ENCODE measurements at regions not wholly inside any gene's neighbourhood (a gene's known extent, or its start where the extent isn't known, plus 50 kb on each side); places are given as distances from the start of the nearest gene placed in this dataset.

GRCh38 chr2:221662689-221663391, 90.7 kb upstream of the EPHA4 start:
- no peak overlapping the region for H3K9ac ChIP-seq (ENCODE audit: low read length)
- no peak for TF ChIP-seq EZH2phosphoT487 (IDR thresholded peaks at IDR 0.05; ENCODE audit: low read depth)
- no peak for TF ChIP-seq CTCF (IDR thresholded peaks at IDR 0.05; ENCODE audit: low read depth, low read length)
- no peak overlapping the region for H3K27ac ChIP-seq (ENCODE audit: low read length)
- H3K4me1 ChIP-seq (ENCODE audit: low read length) = no peaks in the 10 kb centered on the region
- no peaks in the 10 kb centered on the region for H4K20me1 ChIP-seq (ENCODE audit: insufficient read depth, low read length)
- no peak overlapping the region for H2AFZ ChIP-seq (ENCODE audit: low read depth, low read length)
- H3K27me3 ChIP-seq (ENCODE audit: low read depth, low read length) = no peaks in the 10 kb centered on the region
- no peak overlapping the region for H3K4me2 ChIP-seq (ENCODE audit: low read length)
- H3K9me3 ChIP-seq (ENCODE audit: insufficient read depth, low read length) = no peaks in the 10 kb centered on the region
- no peaks in the 10 kb centered on the region for H3K79me2 ChIP-seq (ENCODE audit: low read length)
- no peaks in the 10 kb centered on the region for H3K36me3 ChIP-seq (replicated peaks; ENCODE audit: low read depth, low read length)
- H3K4me3 ChIP-seq (ENCODE audit: low read length) = no peak overlapping the region

GRCh38 chr2:221657806-221658205, 85.7 kb upstream of the EPHA4 start:
- Histone ChIP-seq H3K4me3 (ENCODE audit: low read length) (no peak overlapping the region), H3K4me2 (ENCODE audit: low read length) (no peak overlapping the region)

GRCh38 chr2:221655300-221655699, 83.2 kb upstream of the EPHA4 start:
- no peaks in the 10 kb centered on the region for H3K36me3 ChIP-seq (replicated peaks; ENCODE audit: low read depth, low read length)

More at GRCh38 chr2:221657806-221658205, 85.7 kb upstream of the EPHA4 start:
- Histone ChIP-seq H3K9me3 (ENCODE audit: insufficient read depth, low read length) (no peaks in the 10 kb centered on the region), H3K36me3 (replicated peaks; ENCODE audit: low read depth, low read length) (no peaks in the 10 kb centered on the region), H3K9ac (ENCODE audit: low read length) (no peak overlapping the region), H3K27ac (ENCODE audit: low read length) (no peak overlapping the region), H3K27me3 (ENCODE audit: low read depth, low read length) (no peaks in the 10 kb centered on the region), H3K4me1 (ENCODE audit: low read length) (no peaks in the 10 kb centered on the region), H4K20me1 (ENCODE audit: insufficient read depth, low read length) (no peaks in the 10 kb centered on the region), H3K79me2 (ENCODE audit: low read length) (no peaks in the 10 kb centered on the region), H2AFZ (ENCODE audit: low read depth, low read length) (no peak overlapping the region)
- TF ChIP-seq EZH2phosphoT487 (IDR thresholded peaks at IDR 0.05; ENCODE audit: low read depth) (no peak), CTCF (IDR thresholded peaks at IDR 0.05; ENCODE audit: low read depth, low read length) (no peak)

GRCh38 chr2:221653182-221653581, 81.1 kb upstream of the EPHA4 start:
- Histone ChIP-seq H3K27me3 (ENCODE audit: low read depth, low read length) (no peaks in the 10 kb centered on the region), H3K79me2 (ENCODE audit: low read length) (no peaks in the 10 kb centered on the region), H3K36me3 (replicated peaks; ENCODE audit: low read depth, low read length) (no peaks in the 10 kb centered on the region), H3K9ac (ENCODE audit: low read length) (no peak overlapping the region), H3K9me3 (ENCODE audit: insufficient read depth, low read length) (no peaks in the 10 kb centered on the region), H4K20me1 (ENCODE audit: insufficient read depth, low read length) (no peaks in the 10 kb centered on the region), H3K4me2 (ENCODE audit: low read length) (no peak overlapping the region), H2AFZ (ENCODE audit: low read depth, low read length) (no peak overlapping the region), H3K4me1 (ENCODE audit: low read length) (no peaks in the 10 kb centered on the region), H3K27ac (ENCODE audit: low read length) (no peak overlapping the region), H3K4me3 (ENCODE audit: low read length) (no peak overlapping the region)
- TF ChIP-seq CTCF (IDR thresholded peaks at IDR 0.05; ENCODE audit: low read depth, low read length) (no peak), EZH2phosphoT487 (IDR thresholded peaks at IDR 0.05; ENCODE audit: low read depth) (no peak)

More at GRCh38 chr2:221655300-221655699, 83.2 kb upstream of the EPHA4 start:
- Histone ChIP-seq H3K27me3 (ENCODE audit: low read depth, low read length) (no peaks in the 10 kb centered on the region), H3K79me2 (ENCODE audit: low read length) (no peaks in the 10 kb centered on the region), H4K20me1 (ENCODE audit: insufficient read depth, low read length) (no peaks in the 10 kb centered on the region), H3K4me3 (ENCODE audit: low read length) (no peak overlapping the region), H3K9ac (ENCODE audit: low read length) (no peak overlapping the region), H3K27ac (ENCODE audit: low read length) (no peak overlapping the region), H3K4me1 (ENCODE audit: low read length) (no peaks in the 10 kb centered on the region), H2AFZ (ENCODE audit: low read depth, low read length) (no peak overlapping the region), H3K4me2 (ENCODE audit: low read length) (no peak overlapping the region), H3K9me3 (ENCODE audit: insufficient read depth, low read length) (no peaks in the 10 kb centered on the region)
- TF ChIP-seq CTCF (IDR thresholded peaks at IDR 0.05; ENCODE audit: low read depth, low read length) (no peak), EZH2phosphoT487 (IDR thresholded peaks at IDR 0.05; ENCODE audit: low read depth) (no peak)
